Sigmoid colon (tissue), 6 donors: ENCODE measurements at regions not wholly inside any gene's neighbourhood (a gene's known extent, or its start where the extent isn't known, plus 50 kb on each side); places are given as distances from the start of the nearest gene placed in this dataset.
"Not testable (repeated sequence)": the region's sequence is repeated elsewhere in the genome, so short reads cannot be mapped to it uniquely, and the experiment has no call there.

Source experiments
- DNase-seq: peaks from one replicate; pipeline ENCODE4 v3.0.0-alpha.2; 2019
- H3K27ac ChIP-seq, 4 donors: fragments of 200-600 bp; sonication (generic); one replicate each; pipeline ENCODE4 v1.5.1; 2016 to 2019; ENCODE audit warnings: mild to moderate bottlenecking in 1 of 4
- H3K27me3 ChIP-seq, 3 donors: fragments of 200-600 bp; sonication (generic); one replicate each; pipeline ENCODE4 v1.5.1; 2019; ENCODE audit warnings: mild to moderate bottlenecking in 1 of 3
- H3K36me3 ChIP-seq, 4 donors: fragments of 200-600 bp; sonication (generic); one replicate each; pipeline ENCODE4 v1.5.1; 2016 to 2019
- H3K4me1 ChIP-seq, 4 donors: fragments of 200-600 bp; sonication (generic); one replicate each; pipeline ENCODE4 v1.5.1; 2017 to 2019
- H3K4me3 ChIP-seq, 4 donors: fragments of 200-600 bp; sonication (generic); one replicate each; pipeline ENCODE4 v1.5.1; 2017 to 2019; ENCODE audit warnings: mild to moderate bottlenecking in 2 of 4, moderate library complexity in 1 of 4
- H3K9me3 ChIP-seq, 4 donors: fragments of 200-600 bp in 3 of 4; sonication (generic) in 3 of 4; one replicate each; pipeline versions ENCODE4 v1.5.1 to v1.6.1; 2013 to 2019
- CTCF ChIP-seq, 4 experiments: fragments of 450-650 bp in 3 of 4; fragments of 200-600 bp in 1 of 4; IDR thresholded peaks; one replicate each; pipeline ENCODE4 v1.5.1; 2016 to 2019; ENCODE audit warnings: antibody characterized with exemption in 4 of 4, mild to moderate bottlenecking in 3 of 4, moderate library complexity in 2 of 4
- EP300 ChIP-seq, 4 donors: sonication (generic); formaldehyde crosslinking; IDR thresholded peaks; one replicate each; pipeline ENCODE4 v1.6.1; 2017; ENCODE audit warnings: antibody characterized with exemption in 4 of 4
- POLR2A ChIP-seq, 2 donors: fragments of 450-650 bp; IDR thresholded peaks; one replicate each; pipeline ENCODE4 v1.6.1; 2016; ENCODE audit warnings: antibody characterized with exemption in 2 of 2, mild to moderate bottlenecking in 2 of 2, moderate library complexity in 2 of 2
- POLR2AphosphoS5 ChIP-seq, 4 donors: sonication (generic); formaldehyde crosslinking; IDR thresholded peaks; one replicate each; pipeline ENCODE4 v1.6.1; 2017; ENCODE audit warnings: antibody characterized with exemption in 4 of 4
- WGBS, 2 donors: extraction: QIAGEN DNeasy Blood & Tissue Kit; methylation state at CpG; one replicate each; pipeline ENCODE4 v1.1.7; 2013; 5-methylcytosine and 5-hydroxymethylcytosine counted together
- intact Hi-C: fragments of 100-400 bp; cut with DNase I; formaldehyde crosslinking; loops from one replicate; pipeline ENCODE4 v1.15.1; 2023
- donor health status: healthy with polysubstance abuse.
- donor health status: healthy.

GRCh38 chr18:15164446-15164845, 416.5 kb downstream of the ANKRD30B start:
- H3K4me1 ChIP-seq, DNase-seq, intact Hi-C loops, H3K27ac ChIP-seq, H3K9me3 ChIP-seq, H3K36me3 ChIP-seq, H3K4me3 ChIP-seq: not testable (repeated sequence)
- H3K27me3 ChIP-seq = peaks cover 0 to 14% (median 0%) of the 10 kb centered on the region in 3 donors
- 80 to 86% methylated on average over 1 of the region's 1 CpG for WGBS, 2 donors

- 33 to 44% methylated on average over 30 of the region's 30 CpGs for WGBS, 2 donors
- H3K4me1 ChIP-seq = no peaks in the 10 kb centered on the region
- H3K4me3 ChIP-seq = no peak overlapping the region
- no peaks in the 10 kb centered on the region for H3K36me3 ChIP-seq
- intact Hi-C loops = no loop called here
- no peaks in the 10 kb centered on the region for H3K9me3 ChIP-seq
- DNase-seq = no peak
- peaks cover 0 to 14% (median 0%) of the 10 kb centered on the region in 3 donors for H3K27me3 ChIP-seq
- TF ChIP-seq POLR2AphosphoS5 (IDR thresholded peaks at IDR 0.05) (no peak), EP300 (IDR thresholded peaks at IDR 0.05) (no peak), CTCF (IDR thresholded peaks at IDR 0.05) (no peak), POLR2A (IDR thresholded peaks at IDR 0.05) (no peak)
- H3K27ac ChIP-seq = no peak overlapping the region
Observed at GRCh38 chr18:15165048-15165447, 417.1 kb downstream of the ANKRD30B start.

- WGBS, 2 donors = 43 to 46% methylated on average over 2 of the region's 2 CpGs
- intact Hi-C loops, DNase-seq: not testable (repeated sequence)
Observed at GRCh38 chr18:15193028-15193427, 445.1 kb downstream of the ANKRD30B start.

GRCh38 chr18:15193813-15194212, 445.8 kb downstream of the ANKRD30B start:
- 41 to 44% methylated on average over 3 of the region's 3 CpGs for WGBS, 2 donors

More at GRCh38 chr18:15193028-15193427, 445.1 kb downstream of the ANKRD30B start:
- H3K36me3 ChIP-seq, H3K27ac ChIP-seq, H3K4me3 ChIP-seq, H3K4me1 ChIP-seq, H3K9me3 ChIP-seq: not testable (repeated sequence)
- peaks cover 5 to 13% (median 8%) of the 10 kb centered on the region in 3 donors for H3K27me3 ChIP-seq

GRCh38 chr18:15197338-15198115, 449.6 kb downstream of the ANKRD30B start:
- DNase-seq, intact Hi-C loops: not testable (repeated sequence)
- peak overlapping the region in 3 of 4 donors; percentile 17 to 44 (median 26) for H3K4me3 ChIP-seq

More at GRCh38 chr18:15193813-15194212, 445.8 kb downstream of the ANKRD30B start:
- H3K36me3 ChIP-seq, DNase-seq, intact Hi-C loops, H3K27ac ChIP-seq, H3K4me3 ChIP-seq, H3K9me3 ChIP-seq: not testable (repeated sequence)
- Histone ChIP-seq H3K27me3 (peaks cover 6 to 19% (median 8%) of the 10 kb centered on the region in 3 donors), H3K4me1 (peaks cover 0 to 10% (median 7%) of the 10 kb centered on the region in 4 donors)

GRCh38 chr18:15198116-15198389, 450.1 kb downstream of the ANKRD30B start:
- intact Hi-C loops = no loop called here

More at GRCh38 chr18:15197338-15198115, 449.6 kb downstream of the ANKRD30B start:
- H3K27ac ChIP-seq, H3K36me3 ChIP-seq, H3K9me3 ChIP-seq: not testable (repeated sequence)
- Histone ChIP-seq H3K27me3 (peaks cover 6 to 19% (median 8%) of the 10 kb centered on the region in 3 donors), H3K4me1 (peaks cover 0 to 10% (median 7%) of the 10 kb centered on the region in 4 donors)
- 18 to 30% methylated on average over 58 of the region's 58 CpGs for WGBS, 2 donors

More at GRCh38 chr18:15198116-15198389, 450.1 kb downstream of the ANKRD30B start:
- Histone ChIP-seq H3K4me1 (peaks cover 0 to 10% (median 7%) of the 10 kb centered on the region in 4 donors), H3K27me3 (peaks cover 6 to 19% (median 8%) of the 10 kb centered on the region in 3 donors), H3K9me3 (no peaks in the 10 kb centered on the region), H3K4me3 (peak overlapping the region in 3 of 4 donors; percentile 17 to 44 (median 26)), H3K27ac (no peak overlapping the region), H3K36me3 (no peaks in the 10 kb centered on the region)
- DNase-seq = no peak
- TF ChIP-seq EP300 (IDR thresholded peaks at IDR 0.05) = no peak
- TF ChIP-seq CTCF (IDR thresholded peaks at IDR 0.05) = no peak
- no peak for TF ChIP-seq POLR2AphosphoS5 (IDR thresholded peaks at IDR 0.05)
- TF ChIP-seq POLR2A (IDR thresholded peaks at IDR 0.05) = no peak
- WGBS, 2 donors = 12 to 20% methylated on average over 30 of the region's 30 CpGs
